ENCODE measurements at regions not wholly inside any gene's neighbourhood (a gene's known extent, or its start where the extent isn't known, plus 50 kb on each side); places are given as distances from the start of the nearest gene placed in this dataset.
"Not testable (repeated sequence)": the region's sequence is repeated elsewhere in the genome, so short reads cannot be mapped to it uniquely, and the experiment has no call there.

GRCh38 chr2:226467221-226467620 is 332.4 kb downstream of the IRS1 start:
- no peak for DNase-seq

GRCh38 chr2:226466589-226466988 is 333.0 kb downstream of the IRS1 start:
- no peak for DNase-seq

GRCh38 chr2:226466124-226466523 is 333.5 kb downstream of the IRS1 start:
- no peak for DNase-seq

GRCh38 chr2:226464380-226464779 is 335.2 kb downstream of the IRS1 start:
- no peak for DNase-seq

GRCh38 chr2:226463154-226463553 is 336.5 kb downstream of the IRS1 start:
- DNase-seq = no peak

- DNase-seq = no peak
Measured at GRCh38 chr2:226461981-226462380, 337.6 kb downstream of the IRS1 start.

GRCh38 chr2:226456144-226456543 is 343.5 kb downstream of the IRS1 start:
- not testable (repeated sequence) for DNase-seq

- no peak for DNase-seq
Measured at GRCh38 chr2:226452768-226453167, 346.9 kb downstream of the IRS1 start.

- DNase-seq = no peak
Measured at GRCh38 chr2:226451486-226451885, 348.1 kb downstream of the IRS1 start.

GRCh38 chr2:226450141-226450540 is 349.5 kb downstream of the IRS1 start:
- DNase-seq = no peak

GRCh38 chr2:226447338-226448300 is 352.0 kb downstream of the IRS1 start:
- DNase-seq = no peak

- no peak for DNase-seq
Measured at GRCh38 chr2:226446406-226447001, 353.1 kb downstream of the IRS1 start.

- no peak for DNase-seq
Measured at GRCh38 chr2:226445216-226445861, 354.3 kb downstream of the IRS1 start.

GRCh38 chr2:226443112-226443511 is 356.5 kb downstream of the IRS1 start:
- no peak for DNase-seq

- DNase-seq = no peak
Measured at GRCh38 chr2:226440127-226440918, 359.3 kb downstream of the IRS1 start.

GRCh38 chr2:226439337-226439736 is 360.3 kb downstream of the IRS1 start:
- DNase-seq = no peak

- DNase-seq = no peak
Measured at GRCh38 chr2:226435146-226435545, 364.5 kb downstream of the IRS1 start.

- DNase-seq = no peak
Measured at GRCh38 chr2:226434702-226435101, 364.9 kb downstream of the IRS1 start.

- no peak for DNase-seq
Measured at GRCh38 chr2:226431288-226431948, 368.2 kb downstream of the IRS1 start.

GRCh38 chr2:226429476-226429875 is 370.1 kb downstream of the IRS1 start:
- no peak for DNase-seq

- no peak for DNase-seq
Measured at GRCh38 chr2:226427538-226428307, 371.9 kb downstream of the IRS1 start.
